ENCODE measurements at regions not wholly inside any gene's neighbourhood (a gene's known extent, or its start where the extent isn't known, plus 50 kb on each side); places are given as distances from the start of the nearest gene placed in this dataset.
"Not testable (repeated sequence)": the region's sequence is repeated elsewhere in the genome, so short reads cannot be mapped to it uniquely, and the experiment has no call there.

GRCh38 chrX:69431420-69431819 lies 72.7 kb upstream of the NALF2 start:
- no peak for DNase-seq (ENCODE audit: low read depth)

DNA sequence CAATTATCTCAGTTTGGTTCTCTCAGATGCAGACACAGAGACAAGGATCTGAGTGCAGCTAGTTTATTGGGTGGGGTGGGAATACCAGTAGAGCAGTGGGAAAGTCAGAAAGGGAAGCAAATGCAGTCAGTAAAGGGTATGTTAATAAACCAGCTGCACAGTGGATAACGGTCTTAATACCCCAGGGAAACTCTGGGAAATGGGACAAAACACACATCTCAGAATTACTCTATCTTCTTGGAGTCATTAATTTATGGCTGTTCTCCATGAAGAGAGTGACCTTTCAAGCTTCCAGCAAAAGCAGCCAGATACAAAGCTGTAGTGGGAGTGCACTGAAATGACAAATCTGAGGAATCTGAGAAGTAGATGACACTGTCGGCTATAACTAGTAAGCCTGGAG lies 73.3 kb upstream of the NALF2 start:
- no peak for DNase-seq (ENCODE audit: low read depth)

- no peak for DNase-seq (ENCODE audit: low read depth)
These were observed 74.6 kb upstream of the NALF2 start for GRCh38 chrX:69429339-69430015.

DNA sequence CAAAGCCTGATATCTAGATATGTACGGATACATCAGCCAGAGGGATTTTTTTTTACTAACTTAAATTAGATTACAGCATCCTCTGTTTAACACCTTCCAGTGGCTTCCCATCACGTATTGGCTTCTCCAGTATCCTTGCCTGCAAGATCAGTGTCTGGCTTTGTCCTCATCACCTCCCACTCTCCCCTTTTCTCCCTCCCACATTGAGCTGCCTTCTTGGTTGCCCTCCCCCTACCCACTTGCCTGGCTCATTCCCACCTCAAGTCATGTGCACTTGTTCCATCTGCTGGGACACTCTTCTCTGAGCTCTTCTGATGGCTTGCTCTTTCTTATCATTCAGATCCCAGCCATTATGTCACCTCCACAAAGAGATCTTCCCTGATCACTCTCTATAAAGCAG lies 75.9 kb upstream of the NALF2 start:
- no peak for DNase-seq (ENCODE audit: low read depth)

DNA sequence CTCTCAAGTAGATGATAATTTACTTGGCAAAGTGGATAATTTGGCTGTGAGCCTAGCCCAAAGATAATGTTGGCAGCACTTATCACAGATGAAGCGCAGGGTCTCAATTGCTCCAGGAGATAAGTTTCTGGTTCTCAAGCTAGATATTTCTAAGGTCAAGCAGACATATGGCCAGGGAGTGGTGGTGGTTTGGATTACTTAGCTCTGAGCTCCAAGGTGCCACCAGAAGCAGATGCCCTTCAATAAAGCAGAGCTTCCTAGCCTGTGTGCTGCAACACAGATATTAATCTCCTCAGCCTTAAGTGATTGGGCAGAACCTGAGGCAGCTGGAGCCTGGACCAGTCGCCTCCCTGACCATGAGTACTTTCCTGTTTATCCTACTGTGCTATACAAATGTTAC lies 79.2 kb upstream of the NALF2 start:
- DNase-seq (ENCODE audit: low read depth): no peak

- no peak for DNase-seq (ENCODE audit: low read depth)
These were observed 80.0 kb upstream of the NALF2 start for GRCh38 chrX:69424161-69424560.

DNA sequence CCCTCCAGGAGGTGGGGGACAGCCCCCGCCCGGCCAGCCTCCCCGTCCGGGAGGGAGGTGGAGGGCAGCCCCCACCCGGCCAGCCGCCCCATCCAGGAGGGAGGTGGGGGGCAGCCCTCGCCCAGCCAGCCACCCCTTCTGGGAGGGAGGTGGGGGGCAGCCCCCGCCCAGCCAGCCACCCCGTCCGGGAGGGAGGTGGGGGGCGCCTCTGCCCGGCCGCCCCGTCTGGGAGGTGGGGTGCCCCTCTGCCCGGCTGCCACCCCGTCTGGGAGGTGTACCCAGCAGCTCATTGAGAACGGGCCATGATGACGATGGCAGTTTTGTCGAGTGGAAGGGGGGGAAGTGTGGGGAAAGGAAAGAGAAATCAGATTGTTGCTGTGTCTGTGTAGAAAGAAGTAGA lies 81.9 kb upstream of the NALF2 start:
- not testable (repeated sequence) for DNase-seq (ENCODE audit: low read depth)

- DNase-seq (ENCODE audit: low read depth): no peak
These were observed 88.4 kb upstream of the NALF2 start for GRCh38 chrX:69415698-69416097.

DNA sequence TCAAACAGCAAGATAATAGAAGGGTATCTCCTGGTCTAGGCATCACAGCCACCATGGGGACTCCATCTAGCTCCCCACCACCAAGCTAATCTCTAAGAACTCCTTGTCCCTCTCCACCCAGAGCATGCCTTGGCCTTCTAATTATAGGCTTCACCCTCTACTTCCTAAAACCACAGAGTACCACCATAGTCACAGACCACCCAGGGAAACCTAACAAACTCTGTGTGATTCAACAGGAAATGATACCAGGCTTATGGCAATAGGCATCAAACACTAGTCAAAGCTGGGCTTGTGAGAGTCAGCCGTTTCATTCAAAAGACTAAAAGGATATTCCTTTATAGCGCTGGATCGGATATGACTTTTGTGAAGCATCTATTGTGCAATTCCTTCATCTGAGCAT lies 91.5 kb upstream of the NALF2 start:
- DNase-seq (ENCODE audit: low read depth): no peak

DNA sequence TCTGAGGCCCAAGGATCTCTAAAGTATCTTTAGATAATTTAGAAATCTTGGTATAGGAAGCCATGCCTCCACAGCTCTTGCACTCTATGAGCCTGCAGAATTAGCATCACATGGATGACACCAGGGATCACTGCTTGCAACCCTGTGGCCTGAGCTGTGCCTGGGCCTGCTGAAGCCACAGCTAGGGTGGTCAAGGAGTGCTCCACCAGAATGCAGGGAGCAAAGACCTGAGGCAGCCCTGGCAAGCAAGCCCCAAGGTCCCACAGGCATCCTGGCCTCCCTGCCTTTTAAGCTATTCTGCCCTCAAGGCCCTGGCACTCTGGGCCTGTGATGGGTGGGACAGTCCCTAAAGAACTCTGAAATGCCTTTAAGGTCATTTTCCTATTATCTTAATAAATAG lies 105.2 kb upstream of the NALF2 start:
- DNase-seq (ENCODE audit: low read depth): no peak

GRCh38 chrX:69396916-69397315 lies 107.2 kb upstream of the NALF2 start:
- no peak for DNase-seq (ENCODE audit: low read depth)

DNA sequence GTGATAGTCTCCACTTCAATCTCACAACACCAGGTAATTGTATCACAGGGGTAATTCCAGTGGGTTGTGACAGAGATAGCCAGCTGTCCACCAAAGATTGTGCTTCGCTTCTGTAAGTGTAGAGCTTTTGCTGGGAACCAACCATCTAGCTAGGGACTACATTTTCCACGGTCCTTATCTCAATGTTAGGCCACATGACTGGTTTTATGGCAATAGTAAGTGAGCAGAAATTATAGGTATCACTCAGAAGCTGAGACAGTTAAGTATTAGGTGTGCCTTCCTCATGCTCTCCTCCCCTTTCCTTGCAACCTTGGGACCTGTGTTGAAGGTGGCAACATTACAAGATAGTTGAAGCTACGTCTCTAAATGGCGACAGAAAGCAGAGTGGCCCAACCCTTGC lies 108.8 kb upstream of the NALF2 start:
- no peak for DNase-seq (ENCODE audit: low read depth)

- no peak for DNase-seq (ENCODE audit: low read depth)
These were observed 115.0 kb upstream of the NALF2 start for GRCh38 chrX:69389101-69389501.

DNA sequence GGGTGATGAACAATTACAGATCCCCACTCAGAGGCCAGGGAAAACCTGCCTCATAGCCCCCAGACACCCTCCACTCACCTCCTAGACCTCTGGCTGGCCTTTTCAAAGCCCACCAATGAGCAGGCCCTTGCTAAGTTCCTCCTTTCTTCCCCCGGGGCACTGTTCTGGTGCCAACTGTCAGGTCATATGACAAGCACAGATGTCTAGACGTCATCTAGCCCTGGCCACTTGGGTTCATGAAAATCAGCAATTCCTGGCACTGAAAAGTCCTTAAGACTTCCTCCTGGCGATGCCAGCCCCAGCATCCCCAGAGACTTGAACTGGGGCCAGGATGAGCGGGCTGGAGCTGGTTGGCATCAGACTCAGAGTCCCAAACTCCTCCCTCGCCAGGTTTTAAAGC lies 115.6 kb upstream of the NALF2 start:
- DNase-seq (ENCODE audit: low read depth): no peak

- DNase-seq (ENCODE audit: low read depth): no peak
These were observed 116.3 kb upstream of the NALF2 start for GRCh38 chrX:69387567-69388487.

DNA sequence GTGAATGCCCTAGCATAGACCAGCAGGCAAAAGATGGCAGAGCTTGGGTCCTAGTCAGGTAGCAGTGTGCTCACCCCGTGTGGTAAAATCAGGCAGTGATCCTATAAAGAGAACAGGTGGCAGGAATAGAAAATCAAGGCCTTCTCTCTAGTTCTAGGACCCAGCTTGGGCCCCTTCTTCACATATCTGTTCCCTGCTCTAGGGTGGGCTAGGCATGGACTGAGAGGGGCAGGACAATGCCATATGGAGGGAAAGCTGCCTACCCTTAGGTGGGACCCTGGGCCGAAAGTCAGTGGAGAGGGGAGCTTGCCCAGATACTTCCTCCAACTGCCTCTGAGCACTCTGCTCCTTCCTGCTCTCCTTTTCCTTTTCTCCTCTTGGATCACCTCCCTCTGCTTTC lies 117.4 kb upstream of the NALF2 start:
- DNase-seq (ENCODE audit: low read depth): no peak

DNA sequence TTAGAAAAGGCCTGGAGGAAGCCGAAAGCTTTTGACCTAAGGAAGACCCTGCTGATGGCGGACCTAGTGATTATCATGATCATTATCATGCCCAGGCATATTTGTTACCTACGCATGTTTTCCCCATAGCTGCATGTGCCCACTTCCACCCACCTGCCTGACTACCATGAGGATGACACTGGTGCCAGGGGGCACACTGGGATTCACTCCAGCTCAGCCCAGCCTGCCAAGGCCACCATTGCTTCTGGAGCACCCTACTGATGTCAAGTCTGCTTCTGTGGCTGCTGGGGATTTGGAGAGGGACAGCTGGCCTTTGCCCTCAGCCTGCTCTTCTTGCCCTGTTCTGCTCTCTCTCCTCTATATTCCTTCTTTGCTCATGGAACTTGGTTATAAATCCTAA lies 124.7 kb upstream of the NALF2 start:
- no peak for DNase-seq (ENCODE audit: low read depth)

- no peak for DNase-seq (ENCODE audit: low read depth)
These were observed 129.6 kb upstream of the NALF2 start for GRCh38 chrX:69374569-69374968.

GRCh38 chrX:69372435-69372834 lies 131.7 kb upstream of the NALF2 start:
- DNase-seq (ENCODE audit: low read depth): no peak

GRCh38 chrX:69371159-69371558 lies 133.0 kb upstream of the NALF2 start:
- DNase-seq (ENCODE audit: low read depth): no peak

DNA sequence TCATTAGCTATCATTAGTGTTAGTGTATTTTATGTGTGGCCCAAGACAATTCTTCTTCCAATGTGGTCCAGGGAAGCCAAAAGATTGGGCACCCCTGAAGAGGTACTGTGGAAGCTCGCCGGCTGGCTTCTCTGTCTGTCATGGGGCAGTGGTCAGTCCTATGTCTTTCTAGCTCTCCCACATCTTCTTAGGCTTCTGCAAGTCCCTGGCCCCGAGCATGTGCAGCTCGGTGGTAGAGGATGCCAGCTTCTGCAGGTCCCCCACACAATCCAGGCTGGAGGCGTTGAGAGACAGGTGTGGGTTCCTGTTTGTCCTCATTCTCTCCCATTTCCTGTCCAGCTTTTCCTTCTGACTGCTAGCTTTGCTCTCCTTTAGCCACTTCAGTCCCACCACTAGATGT lies 134.1 kb upstream of the NALF2 start:
- DNase-seq (ENCODE audit: low read depth): no peak

GRCh38 chrX:69366183-69366582 lies 137.9 kb upstream of the NALF2 start:
- DNase-seq (ENCODE audit: low read depth): no peak

DNA sequence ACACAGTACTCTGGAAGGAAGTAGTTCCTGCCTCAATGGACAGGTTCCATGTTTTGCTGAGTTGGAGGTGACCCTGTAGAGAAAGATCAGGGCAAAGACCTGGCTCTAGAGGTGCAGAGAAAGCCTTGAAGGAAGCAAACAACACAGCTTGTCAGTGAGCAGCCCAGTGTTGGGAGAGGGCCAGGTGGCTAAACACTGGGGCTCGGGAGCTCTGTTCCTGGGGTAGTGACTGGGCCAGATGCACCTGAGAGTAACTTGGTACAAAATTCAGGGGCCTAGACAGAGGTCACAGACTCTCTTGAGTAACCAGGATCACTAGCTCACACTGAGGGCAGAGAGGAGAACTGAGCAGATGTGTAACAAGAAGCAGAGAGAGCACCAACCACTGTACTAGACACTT lies 138.4 kb upstream of the NALF2 start:
- DNase-seq (ENCODE audit: low read depth): no peak

- no peak for DNase-seq (ENCODE audit: low read depth)
These were observed 138.8 kb upstream of the NALF2 start for GRCh38 chrX:69365349-69365748.
